ENCODE measurements at regions not wholly inside any gene's neighbourhood (a gene's known extent, or its start where the extent isn't known, plus 50 kb on each side); places are given as distances from the start of the nearest gene placed in this dataset.
A peak's percentile ranks its signal among the peaks of the same experiment; 100 is the strongest.

GRCh38 chr2:149994057-149994728, 406.6 kb upstream of the MMADHC start:
- DNase-seq (ENCODE audit: low spot score in 2 of 2): peak; percentile 78 to 91
- intact Hi-C loops (cut with DNase I; ENCODE audit: low total_unique reads): no loop called here
- TF ChIP-seq, protein P1, sequence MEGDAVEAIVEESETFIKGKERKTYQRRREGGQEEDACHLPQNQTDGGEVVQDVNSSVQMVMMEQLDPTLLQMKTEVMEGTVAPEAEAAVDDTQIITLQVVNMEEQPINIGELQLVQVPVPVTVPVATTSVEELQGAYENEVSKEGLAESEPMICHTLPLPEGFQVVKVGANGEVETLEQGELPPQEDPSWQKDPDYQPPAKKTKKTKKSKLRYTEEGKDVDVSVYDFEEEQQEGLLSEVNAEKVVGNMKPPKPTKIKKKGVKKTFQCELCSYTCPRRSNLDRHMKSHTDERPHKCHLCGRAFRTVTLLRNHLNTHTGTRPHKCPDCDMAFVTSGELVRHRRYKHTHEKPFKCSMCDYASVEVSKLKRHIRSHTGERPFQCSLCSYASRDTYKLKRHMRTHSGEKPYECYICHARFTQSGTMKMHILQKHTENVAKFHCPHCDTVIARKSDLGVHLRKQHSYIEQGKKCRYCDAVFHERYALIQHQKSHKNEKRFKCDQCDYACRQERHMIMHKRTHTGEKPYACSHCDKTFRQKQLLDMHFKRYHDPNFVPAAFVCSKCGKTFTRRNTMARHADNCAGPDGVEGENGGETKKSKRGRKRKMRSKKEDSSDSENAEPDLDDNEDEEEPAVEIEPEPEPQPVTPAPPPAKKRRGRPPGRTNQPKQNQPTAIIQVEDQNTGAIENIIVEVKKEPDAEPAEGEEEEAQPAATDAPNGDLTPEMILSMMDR (IDR thresholded peaks at IDR 0.05): no peak
- no peak overlapping the region for H3K4me3 ChIP-seq (ENCODE audit: low read depth, poor library complexity, severe bottlenecking)
- WGBS, 2 donors: 30 to 40% methylated on average over 8 to 9 of the region's 9 CpGs

DNA sequence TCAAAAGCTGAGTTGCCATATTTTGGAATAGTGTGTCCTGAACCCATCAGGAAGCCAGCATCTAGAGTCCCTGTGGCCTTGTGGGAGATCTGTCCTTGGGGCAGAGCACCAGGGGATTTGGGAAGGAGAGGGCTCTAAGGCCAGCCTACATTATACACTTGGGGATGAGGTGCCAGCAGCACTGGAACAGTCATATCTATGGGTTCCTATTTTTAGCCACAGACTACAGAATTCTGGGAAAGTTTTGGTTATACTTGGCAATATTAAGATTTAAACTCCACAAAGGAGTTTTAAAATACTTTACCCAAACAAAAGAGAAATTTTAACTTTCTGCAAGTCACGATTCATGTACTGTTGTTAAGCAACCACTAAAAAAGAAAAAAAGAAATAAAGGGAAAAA, 405.7 kb upstream of the MMADHC start:
- no peak for DNase-seq (ENCODE audit: low spot score in 2 of 2)
- TF ChIP-seq POLR2A (IDR thresholded peaks at IDR 0.05): no peak
- TF ChIP-seq, protein P1 (IDR thresholded peaks at IDR 0.05): no peak
- WGBS, 2 donors: 67 to 70% methylated on average over 1 of the region's 1 CpG
- no peak overlapping the region for H3K4me3 ChIP-seq (ENCODE audit: low read depth, poor library complexity, severe bottlenecking)
- intact Hi-C loops (cut with DNase I; ENCODE audit: low total_unique reads): no loop called here

DNA sequence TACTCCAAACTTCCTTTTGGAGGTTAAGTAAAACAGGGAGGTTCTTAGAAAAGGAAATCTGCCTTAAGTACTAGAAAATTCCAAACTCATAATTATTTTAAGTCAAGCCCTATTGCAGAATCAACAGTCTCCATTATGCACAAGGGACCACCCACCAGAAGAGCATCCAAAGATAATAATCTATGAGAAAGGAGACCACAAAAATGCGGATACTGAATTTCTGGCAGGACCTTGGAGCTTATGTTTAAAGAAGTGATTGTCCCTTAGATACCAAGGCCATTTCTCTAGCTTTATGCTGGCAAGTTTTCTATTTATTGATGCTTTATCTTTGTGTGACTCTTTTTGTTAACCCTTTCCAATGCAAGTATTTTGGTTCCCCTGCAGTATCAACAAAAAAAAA, 404.0 kb upstream of the MMADHC start:
- intact Hi-C loops (cut with DNase I; ENCODE audit: low total_unique reads): no loop called here
- TF ChIP-seq POLR2A (IDR thresholded peaks at IDR 0.05): no peak
- TF ChIP-seq, protein P1 (IDR thresholded peaks at IDR 0.05): no peak
- no peak for DNase-seq (ENCODE audit: low spot score in 2 of 2)
- H3K4me3 ChIP-seq (ENCODE audit: low read depth, poor library complexity, severe bottlenecking): no peak overlapping the region
- 69 to 70% methylated on average over 1 of the region's 1 CpG for WGBS, 2 donors

- intact Hi-C loops (cut with DNase I; ENCODE audit: low total_unique reads): no loop called here
- no peak for DNase-seq (ENCODE audit: low spot score in 2 of 2)
- no peak overlapping the region for H3K4me3 ChIP-seq (ENCODE audit: low read depth, poor library complexity, severe bottlenecking)
- WGBS, 2 donors: 69 to 85% methylated on average over 2 of the region's 2 CpGs
- TF ChIP-seq POLR2A (IDR thresholded peaks at IDR 0.05): no peak
- TF ChIP-seq, protein P1 (IDR thresholded peaks at IDR 0.05): no peak
These were observed 403.4 kb upstream of the MMADHC start for GRCh38 chr2:149990965-149991364.

DNA sequence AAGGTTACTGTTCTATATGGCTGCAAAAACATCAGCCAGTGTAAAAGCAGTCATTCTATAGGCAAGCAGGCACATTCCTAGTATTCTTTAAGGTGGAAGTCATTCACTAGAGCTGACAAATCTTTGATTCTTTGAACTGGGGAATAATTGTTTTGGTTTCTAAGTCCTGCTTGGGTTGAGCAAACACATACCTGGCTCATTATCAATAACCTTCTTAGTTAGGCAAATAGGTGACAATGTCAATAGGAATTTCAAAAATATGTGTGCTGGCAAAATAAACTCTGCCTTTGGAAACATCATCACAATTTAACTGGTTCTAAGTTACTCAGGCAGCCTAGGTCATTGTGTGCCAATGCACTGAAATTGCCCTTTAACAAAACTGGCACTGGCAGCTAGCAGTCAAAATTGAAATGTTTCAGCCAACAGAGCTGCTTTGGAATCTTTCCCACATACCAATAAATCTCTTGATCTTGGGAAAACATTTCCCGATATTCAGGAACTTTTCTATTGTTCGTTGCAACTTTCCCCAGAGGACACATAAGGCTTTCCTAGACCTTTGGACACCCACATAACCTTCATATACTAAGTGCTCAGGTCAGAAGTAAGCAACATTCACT, 402.0 kb upstream of the MMADHC start:
- WGBS, 2 donors: 15 to 16% methylated on average over 2 of the region's 2 CpGs
- no peak overlapping the region for H3K4me3 ChIP-seq (ENCODE audit: low read depth, poor library complexity, severe bottlenecking)
- TF ChIP-seq, protein P1 (IDR thresholded peaks at IDR 0.05): no peak
- no peak for TF ChIP-seq POLR2A (IDR thresholded peaks at IDR 0.05)
- no peak for DNase-seq (ENCODE audit: low spot score in 2 of 2)
- intact Hi-C loops (cut with DNase I; ENCODE audit: low total_unique reads): no loop called here

DNA sequence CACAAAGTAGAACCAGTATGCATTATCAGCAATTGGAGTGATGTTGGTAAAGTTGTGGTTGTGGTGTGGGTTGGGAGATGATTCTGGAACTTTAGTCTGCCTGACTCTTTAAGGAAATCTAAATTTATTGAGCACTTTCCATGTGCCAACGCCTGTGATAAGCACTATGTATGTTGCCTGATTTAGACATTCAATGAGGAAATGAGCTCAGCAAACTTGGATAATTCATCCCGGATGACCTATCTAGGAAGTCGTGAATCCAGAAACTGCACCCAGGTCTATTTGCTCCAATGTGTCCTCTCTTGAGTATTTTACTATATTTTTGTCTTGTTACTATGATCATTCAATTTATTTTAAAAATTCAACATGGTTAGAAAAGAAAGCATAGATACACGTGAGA, 400.8 kb upstream of the MMADHC start:
- intact Hi-C loops (cut with DNase I; ENCODE audit: low total_unique reads): no loop called here
- 65 to 70% methylated on average over 4 of the region's 4 CpGs for WGBS, 2 donors
- DNase-seq (ENCODE audit: low spot score in 2 of 2): no peak
- TF ChIP-seq POLR2A (IDR thresholded peaks at IDR 0.05): no peak
- TF ChIP-seq, protein P1 (IDR thresholded peaks at IDR 0.05): no peak
- no peak overlapping the region for H3K4me3 ChIP-seq (ENCODE audit: low read depth, poor library complexity, severe bottlenecking)

All from lower leg skin (tissue), 4 donors.